OCI-LY3 (cell line): ENCODE measurements at regions not wholly inside any gene's neighbourhood (a gene's known extent, or its start where the extent isn't known, plus 50 kb on each side); places are given as distances from the start of the nearest gene placed in this dataset.

ENCODE experiments used
- H2AFZ ChIP-seq: fragments of 200-600, 300-600 bp; shearing (Covaris generic); 2 replicates; pipeline ENCODE4 v1.6.0; 2014; ENCODE audit warnings: antibody characterized with exemption, low read depth, low read length
- H3K27ac ChIP-seq: fragments of 200-600, 300-600 bp; sonication (generic); 2 replicates; pipeline ENCODE4 v1.5.1; 2014; ENCODE audit warnings: mild to moderate bottlenecking, low read length, moderate library complexity, mixed read lengths
- H3K27me3 ChIP-seq: fragments of 200-600, 300-600 bp; sonication (generic); 2 replicates; pipeline ENCODE4 v1.6.1; 2014; ENCODE audit warnings: low read depth, low read length, mixed read lengths
- H3K36me3 ChIP-seq: fragments of 200-600, 300-600 bp; sonication (generic); replicated peaks from 2 replicates; pipeline ENCODE3; 2014; ENCODE audit warnings: low read depth, low read length, mixed read lengths
- H3K4me1 ChIP-seq: fragments of 300-600, 200-600 bp; sonication (generic); 2 replicates; pipeline ENCODE4 v1.6.1; 2014; ENCODE audit warnings: low read length, mixed read lengths
- H3K4me2 ChIP-seq: fragments of 200-600, 300-600 bp; sonication (generic); 2 replicates; pipeline ENCODE4 v1.6.1; 2014; ENCODE audit warnings: low read length, mixed read lengths
- H3K4me3 ChIP-seq: fragments of 300-600, 200-600 bp; sonication (generic); 2 replicates; pipeline ENCODE4 v1.5.1; 2014; ENCODE audit warnings: antibody characterized with exemption, mild to moderate bottlenecking, low read length, moderate library complexity
- H3K79me2 ChIP-seq: fragments of 300-600, 200-600 bp; shearing (Covaris generic); 2 replicates; pipeline ENCODE4 v1.6.1; 2014; ENCODE audit warnings: mild to moderate bottlenecking, low read length, mixed read lengths
- H3K9ac ChIP-seq: fragments of 300-600, 200-600 bp; shearing (Covaris generic); 2 replicates; pipeline ENCODE4 v1.6.0; 2014; ENCODE audit warnings: mild to moderate bottlenecking, low read length, moderate library complexity
- H3K9me3 ChIP-seq: fragments of 200-600, 300-600 bp; shearing (Covaris generic); 2 replicates; pipeline ENCODE4 v1.6.1; 2014; ENCODE audit warnings: low read length, mixed read lengths; ENCODE audit not compliant: insufficient read depth
- H4K20me1 ChIP-seq: fragments of 200-600, 300-600 bp; sonication (generic); 2 replicates; pipeline ENCODE4 v1.6.1; 2016; ENCODE audit warnings: low read length, mixed read lengths; ENCODE audit not compliant: insufficient read depth
- CTCF ChIP-seq: fragments of 200-600, 300-600 bp; sonication (generic); IDR thresholded peaks from 2 replicates; pipeline ENCODE4 v1.5.1; 2014; ENCODE audit warnings: antibody characterized with exemption, low read length, low read depth
- EZH2phosphoT487 ChIP-seq: fragments of 200-600 bp; shearing (Covaris generic); IDR thresholded peaks from 2 replicates; pipeline ENCODE4 v1.6.1; 2018; ENCODE audit warnings: antibody characterized with exemption, mixed run types, low read depth

- H3K27me3 ChIP-seq = no peaks in the 10 kb centered on the region
- no peaks in the 10 kb centered on the region for H3K9me3 ChIP-seq
- no peaks in the 10 kb centered on the region for H3K79me2 ChIP-seq
- H3K4me2 ChIP-seq = no peak overlapping the region
- no peaks in the 10 kb centered on the region for H3K36me3 ChIP-seq
- TF ChIP-seq CTCF (no peak), EZH2phosphoT487 (no peak)
- H2AFZ ChIP-seq = no peak overlapping the region
- no peak overlapping the region for H3K27ac ChIP-seq
- H4K20me1 ChIP-seq = no peaks in the 10 kb centered on the region
- no peaks in the 10 kb centered on the region for H3K4me1 ChIP-seq
- no peak overlapping the region for H3K4me3 ChIP-seq
- H3K9ac ChIP-seq = no peak overlapping the region
Measured at GRCh38 chr22:49483946-49484345, 343.7 kb downstream of the BRD1 start.

- no peaks in the 10 kb centered on the region for H3K79me2 ChIP-seq
- no peak overlapping the region for H3K27ac ChIP-seq
- no peaks in the 10 kb centered on the region for H3K27me3 ChIP-seq
- H3K4me1 ChIP-seq = no peaks in the 10 kb centered on the region
- no peak overlapping the region for H3K4me3 ChIP-seq
- no peak overlapping the region for H2AFZ ChIP-seq
- no peaks in the 10 kb centered on the region for H3K9me3 ChIP-seq
- no peak overlapping the region for H3K4me2 ChIP-seq
- H4K20me1 ChIP-seq = no peaks in the 10 kb centered on the region
- H3K36me3 ChIP-seq = no peaks in the 10 kb centered on the region
- TF ChIP-seq CTCF (no peak), EZH2phosphoT487 (no peak)
- no peak overlapping the region for H3K9ac ChIP-seq
Measured at GRCh38 chr22:49483281-49483870, 344.3 kb downstream of the BRD1 start.

DNA sequence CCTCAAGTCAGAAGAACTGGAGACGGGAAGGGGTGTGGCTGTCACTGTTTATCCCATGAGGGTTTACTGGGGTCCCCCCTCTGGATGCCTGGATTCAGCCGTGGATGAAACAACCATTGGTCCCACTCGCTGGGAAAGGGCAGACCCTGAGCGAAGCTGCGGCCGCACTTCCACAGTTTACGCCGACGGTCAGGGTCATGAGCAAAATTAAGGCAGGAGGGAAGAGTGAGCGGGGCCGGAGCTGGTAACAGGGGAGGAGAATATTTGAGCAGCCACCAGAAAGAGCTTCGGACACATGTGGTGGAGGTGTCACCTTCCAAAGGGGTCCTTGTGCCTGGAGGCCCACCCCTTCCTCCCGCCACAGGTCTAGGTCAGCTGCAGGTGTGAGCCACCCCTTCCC, 344.9 kb downstream of the BRD1 start:
- H4K20me1 ChIP-seq = no peaks in the 10 kb centered on the region
- H3K9ac ChIP-seq = no peak overlapping the region
- no peaks in the 10 kb centered on the region for H3K27me3 ChIP-seq
- no peak overlapping the region for H3K27ac ChIP-seq
- TF ChIP-seq EZH2phosphoT487 (no peak), CTCF (no peak)
- H3K36me3 ChIP-seq = no peaks in the 10 kb centered on the region
- no peak overlapping the region for H2AFZ ChIP-seq
- no peaks in the 10 kb centered on the region for H3K79me2 ChIP-seq
- H3K4me2 ChIP-seq = no peak overlapping the region
- no peaks in the 10 kb centered on the region for H3K4me1 ChIP-seq
- H3K9me3 ChIP-seq = no peaks in the 10 kb centered on the region
- H3K4me3 ChIP-seq = no peak overlapping the region

DNA sequence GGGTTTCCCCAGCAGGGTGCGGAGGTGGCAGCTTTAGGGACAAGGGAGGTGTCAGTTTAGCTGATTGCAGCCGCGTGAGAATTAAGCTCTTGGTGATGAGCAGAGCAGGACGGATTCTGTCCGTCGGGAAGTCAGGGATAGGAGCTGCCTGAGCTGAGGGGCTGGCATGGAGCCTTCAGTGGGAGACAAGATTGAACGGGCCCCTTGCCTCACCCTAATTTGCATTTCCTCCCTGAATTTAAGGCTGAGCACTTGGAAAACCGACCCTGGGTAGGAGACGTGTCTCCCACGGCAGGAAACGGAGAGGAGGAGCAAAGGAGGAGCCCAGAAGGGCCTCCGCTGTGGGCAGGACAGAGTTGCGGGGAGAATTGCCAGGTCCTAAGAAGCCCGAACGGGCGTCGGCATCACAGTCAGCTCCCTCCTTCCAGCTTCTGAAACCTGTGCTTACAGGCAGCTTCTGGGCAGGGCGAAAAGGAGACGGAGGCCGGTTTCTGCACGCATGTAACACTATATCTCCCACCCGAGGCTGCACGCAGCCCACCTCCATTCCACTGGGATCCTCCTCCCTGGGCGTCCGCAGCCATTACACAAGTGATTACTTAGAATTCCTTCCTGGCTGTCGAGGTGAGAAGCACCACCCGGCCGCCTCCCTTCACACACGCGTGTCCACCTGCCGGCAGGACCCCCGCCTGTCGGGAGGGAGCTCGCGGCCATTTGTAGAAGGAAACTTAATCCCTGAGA, 345.8 kb downstream of the BRD1 start:
- Histone ChIP-seq H3K4me1 (no peaks in the 10 kb centered on the region), H3K27me3 (no peaks in the 10 kb centered on the region), H3K36me3 (no peaks in the 10 kb centered on the region), H3K4me2 (no peak overlapping the region), H4K20me1 (no peaks in the 10 kb centered on the region), H3K9me3 (no peaks in the 10 kb centered on the region), H3K79me2 (no peaks in the 10 kb centered on the region), H3K27ac (no peak overlapping the region), H3K9ac (no peak overlapping the region), H2AFZ (no peak overlapping the region), H3K4me3 (no peak overlapping the region)
- TF ChIP-seq EZH2phosphoT487 = no peak
- no peak for TF ChIP-seq CTCF
